HG03575 (cell line): ENCODE measurements at regions not wholly inside any gene's neighbourhood (a gene's known extent, or its start where the extent isn't known, plus 50 kb on each side); places are given as distances from the start of the nearest gene placed in this dataset.

Experiments
- ATAC-seq: cut with Tn5 transposase; IDR thresholded peaks from one replicate; pipeline ENCODE4 v1.9.1; 2021; ENCODE audit not compliant: unreplicated experiment, insufficient number of reproducible peaks, low FRiP score; ENCODE audit errors: extremely low read depth

GRCh38 chr5:68443091-68443490 lies 227.5 kb downstream of the PIK3R1 start:
- no peak for ATAC-seq

DNA sequence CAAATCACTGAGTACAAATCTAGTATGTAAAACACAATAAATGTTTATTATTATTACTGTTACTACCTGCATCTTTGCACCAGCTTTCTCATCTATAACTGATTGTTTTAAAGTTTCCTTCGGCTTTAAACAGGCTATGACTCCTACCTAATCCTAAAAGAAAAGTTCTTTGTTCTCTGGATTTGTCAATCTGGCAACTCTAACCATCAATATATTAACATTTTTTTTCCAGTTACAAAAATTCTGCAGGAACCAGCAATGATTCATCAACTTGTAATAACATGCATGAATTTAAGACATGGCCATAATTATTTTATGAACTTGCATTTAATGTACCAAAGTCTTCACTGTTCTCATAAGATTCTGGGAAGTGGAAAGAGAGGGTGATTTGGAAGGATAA lies 228.5 kb downstream of the PIK3R1 start:
- no peak for ATAC-seq

- no peak for ATAC-seq
Measured at GRCh38 chr5:68444833-68445232, 229.3 kb downstream of the PIK3R1 start.

- ATAC-seq = no peak
Measured at GRCh38 chr5:68445257-68446069, 229.9 kb downstream of the PIK3R1 start.

- ATAC-seq = no peak
Measured at GRCh38 chr5:68446070-68446357, 230.5 kb downstream of the PIK3R1 start.

DNA sequence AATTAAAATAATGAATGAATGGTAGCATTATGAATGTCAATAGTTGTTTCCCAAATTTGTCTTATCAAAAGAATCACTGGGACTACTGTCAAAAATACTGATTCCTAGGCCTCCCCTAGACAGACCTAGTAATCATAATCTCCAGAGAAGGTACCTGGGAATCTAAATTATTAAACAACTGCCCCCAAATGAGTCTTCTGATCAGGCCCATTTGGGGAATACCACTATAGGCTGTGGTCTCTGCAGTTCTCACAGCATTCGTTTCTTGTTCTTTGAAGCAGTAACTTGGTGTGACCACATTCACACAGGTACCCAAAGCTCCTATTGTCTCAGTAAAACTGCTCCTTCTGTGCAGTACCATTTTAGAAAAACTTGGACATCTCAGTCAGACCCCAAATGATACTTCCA lies 230.9 kb downstream of the PIK3R1 start:
- peak; percentile 86 for ATAC-seq

GRCh38 chr5:68447136-68447929 lies 231.8 kb downstream of the PIK3R1 start:
- ATAC-seq = no peak

GRCh38 chr5:68449380-68449779 lies 233.8 kb downstream of the PIK3R1 start:
- no peak for ATAC-seq

- ATAC-seq = no peak
Measured at GRCh38 chr5:68450245-68450852, 234.8 kb downstream of the PIK3R1 start.

- ATAC-seq = no peak
Measured at GRCh38 chr5:68452286-68452685, 236.7 kb downstream of the PIK3R1 start.

GRCh38 chr5:68454172-68454571 lies 238.6 kb downstream of the PIK3R1 start:
- no peak for ATAC-seq

- ATAC-seq = no peak
Measured at GRCh38 chr5:68454766-68455165, 239.2 kb downstream of the PIK3R1 start.

GRCh38 chr5:68455216-68455615 lies 239.7 kb downstream of the PIK3R1 start:
- no peak for ATAC-seq

DNA sequence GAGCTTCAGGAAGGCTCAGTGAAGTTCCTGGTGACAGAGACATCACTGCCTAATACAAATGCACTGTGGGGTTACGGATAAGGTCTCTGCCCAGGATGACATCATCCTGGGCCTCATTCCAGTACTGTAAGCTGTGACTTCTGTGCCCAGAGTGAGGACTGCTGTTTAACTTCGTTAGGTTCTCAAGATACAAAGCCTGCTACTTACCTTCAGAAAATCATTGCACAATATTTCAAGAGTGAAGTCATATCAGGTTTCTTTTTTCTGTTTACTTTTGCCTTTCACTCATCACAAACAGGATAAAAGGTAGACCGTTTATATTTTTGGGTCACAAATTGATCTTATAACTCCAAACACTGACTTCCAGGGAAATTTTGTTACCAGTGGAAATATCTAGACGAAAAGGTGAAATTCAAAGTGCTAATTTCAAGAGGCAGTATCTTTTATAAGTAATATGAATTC lies 241.2 kb downstream of the PIK3R1 start:
- no peak for ATAC-seq

- no peak for ATAC-seq
Measured at GRCh38 chr5:68457285-68457684, 241.7 kb downstream of the PIK3R1 start.

DNA sequence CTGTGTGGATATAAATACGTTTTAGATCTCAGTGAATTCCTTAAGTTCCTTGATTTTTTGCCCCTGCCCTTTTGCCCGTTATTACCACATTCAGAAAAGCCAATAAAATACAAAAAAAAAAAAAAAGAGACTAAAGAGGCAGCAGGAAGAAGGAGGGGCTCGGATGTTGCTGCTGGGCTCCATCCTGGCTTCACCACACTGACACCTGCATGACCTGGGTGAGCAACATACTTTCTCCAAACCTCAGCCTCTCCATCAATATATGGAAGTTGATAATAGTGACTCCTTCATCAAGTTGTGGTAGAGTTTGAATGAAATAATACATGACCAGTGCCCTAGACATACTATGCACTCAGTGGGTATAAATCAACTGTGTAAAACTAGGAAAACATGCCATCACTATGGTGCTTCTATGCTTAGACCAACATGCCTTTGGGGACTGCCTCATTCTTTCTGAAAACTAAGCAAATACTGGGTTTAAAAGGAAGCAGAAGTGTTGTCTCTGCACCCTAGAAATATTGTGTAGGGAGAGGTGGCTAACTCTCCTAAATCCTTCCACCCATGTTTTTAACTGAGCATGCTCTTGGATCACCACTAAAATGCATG lies 243.0 kb downstream of the PIK3R1 start:
- ATAC-seq = no peak

DNA sequence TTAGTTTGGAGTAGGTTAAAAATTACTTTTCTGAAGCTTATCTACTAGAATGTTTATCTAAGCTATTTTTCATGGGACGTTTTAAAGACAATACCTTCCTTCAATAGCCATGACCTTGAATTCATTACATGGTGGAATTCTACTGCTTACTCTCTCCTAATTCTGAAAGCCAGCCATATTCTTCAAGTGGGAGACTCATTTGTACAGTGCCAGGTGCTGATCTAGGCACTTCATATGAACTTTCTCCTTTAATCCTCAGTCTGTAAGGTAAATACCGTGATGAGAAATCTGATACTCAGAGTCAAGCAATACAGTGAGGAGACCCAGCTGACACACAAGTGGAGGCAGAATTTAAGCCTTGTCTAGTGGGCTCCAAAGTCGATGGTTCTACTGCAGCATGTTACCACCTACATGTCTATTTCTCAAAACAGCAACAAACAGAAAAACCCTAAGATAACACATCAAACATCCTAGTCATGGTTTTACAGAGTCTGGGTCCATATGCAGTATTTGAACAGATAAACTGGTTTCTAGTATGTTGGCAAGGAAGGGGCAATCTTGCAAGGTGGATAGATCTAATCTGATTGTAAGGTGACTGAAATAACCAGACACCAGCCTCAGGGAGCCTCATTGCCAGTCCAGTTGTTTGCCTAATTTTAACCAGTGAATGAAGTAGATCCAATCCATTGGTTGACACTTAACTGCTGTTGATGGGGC lies 243.7 kb downstream of the PIK3R1 start:
- no peak for ATAC-seq

DNA sequence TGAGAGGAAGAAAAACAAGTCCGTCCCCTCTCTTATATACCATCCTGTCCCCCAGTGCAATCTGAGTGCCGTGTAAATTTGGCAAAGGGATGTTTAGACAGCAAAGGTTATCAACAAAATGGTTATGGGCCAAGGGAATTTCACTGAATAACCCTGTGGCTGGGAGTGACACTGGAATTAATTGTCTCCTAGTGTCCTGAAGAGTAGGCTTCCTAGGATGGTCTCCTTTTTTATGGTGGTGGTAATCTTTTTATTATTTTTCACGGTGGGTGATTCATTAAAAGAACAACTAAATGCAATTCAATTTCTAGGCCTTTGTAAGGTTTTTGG lies 244.2 kb downstream of the PIK3R1 start:
- no peak for ATAC-seq

- ATAC-seq = no peak
Measured at GRCh38 chr5:68460147-68460798, 244.7 kb downstream of the PIK3R1 start.
